Effector memory CD8-positive, alpha-beta T cell (primary cell): ENCODE measurements at regions not wholly inside any gene's neighbourhood (a gene's known extent, or its start where the extent isn't known, plus 50 kb on each side); places are given as distances from the start of the nearest gene placed in this dataset.
A peak's percentile ranks its signal among the peaks of the same experiment; 100 is the strongest.

Source experiments
- ATAC-seq: fragments of 150-1000 bp; cut with Tn5 transposase; replicated peaks from 2 replicates; pipeline ENCODE4 v1.10.0; 2021; ENCODE audit warnings: mild to moderate bottlenecking, moderate library complexity
- DNase-seq, 3 experiments: peaks; one replicate each; pipeline ENCODE4 v3.0.0; 2021
- H3K27ac Mint-ChIP-seq, 2 donors: one replicate each; pipeline ENCODE4 v1.8.0; 2022; ENCODE audit warnings: mild to moderate bottlenecking in 2 of 2, mixed read lengths in 2 of 2, moderate library complexity in 2 of 2
- H3K27me3 Mint-ChIP-seq, 2 donors: one replicate each; pipeline ENCODE4 v1.8.0; 2022; ENCODE audit warnings: mixed read lengths in 2 of 2
- H3K36me3 Mint-ChIP-seq: one replicate; pipeline ENCODE4 v1.8.0; 2022; ENCODE audit warnings: mild to moderate bottlenecking, moderate library complexity, mixed read lengths; ENCODE audit not compliant: insufficient read depth
- H3K4me1 Mint-ChIP-seq, 2 donors: one replicate each; pipeline ENCODE4 v1.8.0; 2022; ENCODE audit warnings: low read depth in 2 of 2, mixed read lengths in 2 of 2
- H3K4me3 Mint-ChIP-seq, 2 donors: one replicate each; pipeline ENCODE4 v1.8.0; 2022; ENCODE audit warnings: mild to moderate bottlenecking in 2 of 2, mixed read lengths in 2 of 2, moderate library complexity in 2 of 2
- H3K9me3 Mint-ChIP-seq, 2 donors: one replicate each; pipeline ENCODE4 v1.8.0; 2022; ENCODE audit warnings: mixed read lengths in 2 of 2

DNA sequence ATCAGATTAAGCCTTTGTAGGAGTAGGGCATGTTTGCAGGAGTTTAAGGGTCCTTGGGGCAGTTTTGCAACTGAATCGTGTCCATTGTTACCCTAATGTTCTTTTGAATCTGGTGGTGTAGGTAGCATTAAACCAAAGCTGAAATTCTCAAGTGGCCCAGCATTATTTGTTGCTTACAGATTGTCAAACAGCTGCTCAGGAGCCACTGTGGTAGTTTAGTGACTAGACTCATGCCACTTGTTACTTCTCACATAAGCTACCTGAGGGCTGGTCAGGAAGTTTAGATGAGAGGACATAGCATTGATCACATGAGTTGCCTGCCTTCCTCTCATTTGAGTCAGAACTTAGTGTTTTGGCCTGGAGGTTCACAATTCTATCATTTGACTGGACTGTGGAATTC, 157.6 kb downstream of the HAUS1 start:
- Mint-ChIP-seq H3K27ac (peak overlapping the region in 1 of 2 donors; percentile 75), H3K36me3 (peaks cover 42% of the 10 kb centered on the region), H3K4me1 (peaks cover 22 to 39% of the 10 kb centered on the region in 2 donors), H3K27me3 (no peaks in the 10 kb centered on the region), H3K9me3 (no peaks in the 10 kb centered on the region), H3K4me3 (no peak overlapping the region)
- ATAC-seq (no peak), DNase-seq (no peak)

DNA sequence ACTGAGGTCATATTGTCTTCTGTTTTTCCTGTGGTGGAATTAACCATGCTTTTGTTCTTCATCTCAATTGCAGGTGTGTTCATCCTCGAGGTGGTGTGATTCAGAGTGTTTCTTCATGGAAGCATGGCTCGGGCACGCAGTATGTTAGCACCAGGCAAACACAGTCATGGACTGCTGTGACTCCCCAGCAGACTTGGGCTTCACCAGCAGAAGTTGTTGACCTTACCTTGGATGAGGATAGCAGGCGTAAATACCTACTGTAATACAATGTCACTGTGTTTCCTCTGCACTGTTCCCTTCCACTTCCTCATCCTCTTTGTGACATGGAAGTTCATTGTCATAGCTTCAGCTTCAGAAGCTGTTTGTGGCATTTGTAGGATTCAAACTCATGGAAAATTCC, 158.7 kb downstream of the HAUS1 start:
- Mint-ChIP-seq H3K9me3 (no peaks in the 10 kb centered on the region), H3K4me1 (peaks cover 21 to 29% of the 10 kb centered on the region in 2 donors), H3K4me3 (no peak overlapping the region), H3K36me3 (peaks cover 46% of the 10 kb centered on the region), H3K27me3 (no peaks in the 10 kb centered on the region), H3K27ac (peak overlapping the region; percentile 41 to 73)
- ATAC-seq (no peak), DNase-seq (no peak)

DNA sequence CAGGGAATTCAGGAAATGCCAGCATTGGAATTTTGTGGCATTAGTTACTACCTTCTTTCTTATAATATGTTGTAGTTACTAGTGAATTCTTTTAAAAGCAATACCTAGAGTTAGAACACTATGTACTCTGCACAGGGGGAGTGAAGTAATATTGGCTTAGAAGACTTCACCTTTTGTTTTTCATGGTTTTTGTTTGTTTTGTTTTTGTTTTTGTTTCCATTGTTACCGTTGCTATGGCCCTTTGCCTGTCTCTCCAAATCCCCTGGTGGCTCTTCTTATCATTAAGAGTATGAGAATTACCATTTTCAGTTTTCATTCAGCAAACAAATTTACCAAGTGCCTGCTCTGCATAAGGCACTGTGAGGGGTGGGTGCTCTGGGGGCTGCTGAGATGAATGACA, 160.1 kb downstream of the HAUS1 start:
- peaks cover 23 to 24% of the 10 kb centered on the region in 2 donors for H3K4me1 Mint-ChIP-seq
- no peak overlapping the region for H3K4me3 Mint-ChIP-seq
- ATAC-seq (peak; percentile 74), DNase-seq (no peak)
- H3K27me3 Mint-ChIP-seq: no peaks in the 10 kb centered on the region
- H3K36me3 Mint-ChIP-seq: peaks cover 43% of the 10 kb centered on the region
- H3K27ac Mint-ChIP-seq: peak overlapping the region in 1 of 2 donors; percentile 42
- H3K9me3 Mint-ChIP-seq: no peaks in the 10 kb centered on the region

DNA sequence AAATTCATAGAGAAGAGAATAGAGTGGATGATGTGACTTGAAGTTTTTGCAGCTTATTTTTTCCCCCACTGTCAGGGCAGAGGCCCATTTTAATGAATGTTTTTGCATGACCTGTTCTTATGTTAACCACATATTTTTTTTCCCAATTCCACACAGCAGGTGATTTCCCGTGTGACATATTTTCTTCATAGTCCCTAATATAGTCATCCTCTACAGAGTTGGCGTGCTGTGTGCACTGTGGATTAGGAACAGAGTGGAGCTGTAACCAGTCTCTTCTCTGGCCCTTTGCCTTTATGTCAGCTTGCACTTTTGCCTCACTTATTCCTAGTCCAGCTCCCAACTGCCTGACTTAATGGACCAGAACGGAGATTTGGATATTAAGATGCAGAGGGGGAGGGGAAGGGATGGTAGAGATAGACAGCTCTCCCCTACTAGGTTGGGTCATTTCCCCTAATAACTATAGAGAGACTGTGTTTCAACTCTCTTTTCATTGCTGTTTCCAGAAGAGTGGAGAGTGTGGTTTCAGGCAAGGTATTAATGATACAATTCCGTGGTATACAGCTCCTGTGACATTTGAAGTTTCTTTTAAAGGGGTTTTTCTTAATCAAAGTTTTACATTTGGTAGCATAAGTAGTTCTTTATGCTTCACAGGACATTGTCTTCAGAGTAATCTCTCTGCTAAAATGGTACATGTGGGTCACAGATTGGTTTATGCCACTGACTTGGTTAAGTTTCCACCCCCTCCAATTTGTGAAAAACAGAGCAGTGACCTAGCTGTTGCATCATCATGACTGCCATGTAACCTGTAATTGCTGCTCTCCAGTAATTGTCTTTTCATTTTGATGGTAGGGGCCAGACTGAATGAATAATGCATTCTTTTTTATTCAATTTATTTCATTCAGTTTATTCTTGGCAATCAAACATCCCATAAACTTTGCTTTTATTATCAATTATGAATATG, 161.3 kb downstream of the HAUS1 start:
- peak overlapping the region in 1 of 2 donors; percentile 42 for H3K27ac Mint-ChIP-seq
- peaks cover 12 to 13% of the 10 kb centered on the region in 2 donors for H3K4me1 Mint-ChIP-seq
- H3K36me3 Mint-ChIP-seq: peaks cover 43% of the 10 kb centered on the region
- DNase-seq (no peak), ATAC-seq (no peak)
- H3K9me3 Mint-ChIP-seq: no peaks in the 10 kb centered on the region
- no peak overlapping the region for H3K4me3 Mint-ChIP-seq
- no peaks in the 10 kb centered on the region for H3K27me3 Mint-ChIP-seq

DNA sequence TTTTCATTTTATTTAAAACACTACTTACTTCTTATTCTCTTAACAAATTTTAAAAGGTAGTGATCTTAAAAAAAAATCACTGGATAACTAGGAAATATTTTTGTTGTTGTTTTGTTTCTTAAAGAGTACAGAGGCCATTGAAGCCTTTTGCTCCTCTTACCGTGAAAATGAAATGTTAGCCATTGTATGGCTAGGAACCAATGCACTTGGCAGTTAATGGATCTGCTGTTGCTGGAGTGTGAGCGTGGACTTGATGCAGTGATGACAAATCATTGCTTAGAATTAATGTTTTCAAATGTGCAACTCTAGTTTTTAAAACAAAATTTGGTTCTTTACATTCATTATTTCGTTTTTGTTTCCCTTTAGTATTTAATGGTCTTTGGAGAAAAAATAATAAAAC, 162.3 kb downstream of the HAUS1 start:
- no peak overlapping the region for H3K27ac Mint-ChIP-seq
- no peak overlapping the region for H3K4me3 Mint-ChIP-seq
- H3K36me3 Mint-ChIP-seq: peaks cover 43% of the 10 kb centered on the region
- no peak for DNase-seq
- no peaks in the 10 kb centered on the region for H3K9me3 Mint-ChIP-seq
- peaks cover 8 to 9% of the 10 kb centered on the region in 2 donors for H3K4me1 Mint-ChIP-seq
- no peaks in the 10 kb centered on the region for H3K27me3 Mint-ChIP-seq
- no peak for ATAC-seq

DNA sequence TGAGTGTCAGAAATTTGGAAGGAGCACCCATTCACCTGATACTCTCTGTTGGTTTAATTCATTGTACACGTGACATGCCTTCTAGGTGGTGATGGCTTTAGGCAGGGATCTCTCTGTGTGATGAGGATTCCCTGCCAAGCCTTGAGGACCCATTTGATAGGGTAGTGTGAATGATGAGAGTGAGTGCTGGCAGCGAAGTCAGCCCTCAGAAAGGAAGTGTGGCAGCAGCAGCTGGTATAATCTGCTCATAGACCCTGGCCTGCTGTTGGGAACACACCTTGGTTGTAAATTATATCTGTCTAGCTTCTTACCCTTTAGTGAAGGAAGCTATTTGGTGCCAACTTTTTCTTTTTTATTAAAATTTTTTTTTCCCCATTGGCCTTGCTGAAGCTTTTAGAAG, 164.5 kb downstream of the HAUS1 start:
- ATAC-seq (no peak), DNase-seq (no peak)
- no peaks in the 10 kb centered on the region for H3K9me3 Mint-ChIP-seq
- H3K27me3 Mint-ChIP-seq: no peaks in the 10 kb centered on the region
- no peak overlapping the region for H3K27ac Mint-ChIP-seq
- peaks cover 9% of the 10 kb centered on the region in 2 donors for H3K4me1 Mint-ChIP-seq
- no peak overlapping the region for H3K4me3 Mint-ChIP-seq
- H3K36me3 Mint-ChIP-seq: peaks cover 31% of the 10 kb centered on the region

DNA sequence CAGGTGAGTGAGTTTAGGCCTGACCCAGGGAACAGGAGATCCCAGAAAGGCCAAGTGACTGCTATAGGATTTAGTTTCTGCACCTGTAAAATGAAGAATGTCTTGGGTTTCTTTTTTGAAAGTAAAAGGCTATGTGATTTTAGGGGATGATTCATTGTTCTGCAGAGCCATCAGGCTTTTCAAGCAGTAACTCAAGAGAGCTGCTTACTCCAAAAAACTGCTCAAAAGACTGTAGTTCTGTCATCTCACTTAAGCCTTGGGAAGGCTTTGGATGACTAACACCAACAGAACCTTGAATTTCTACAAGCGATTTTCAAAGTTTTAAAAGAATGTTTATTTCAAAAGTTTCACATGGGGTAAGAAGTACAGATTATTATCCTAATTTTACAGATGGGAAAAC, 165.1 kb downstream of the HAUS1 start:
- Mint-ChIP-seq H3K27ac (no peak overlapping the region), H3K9me3 (no peaks in the 10 kb centered on the region), H3K4me1 (peaks cover 8 to 9% of the 10 kb centered on the region in 2 donors), H3K4me3 (no peak overlapping the region), H3K36me3 (peaks cover 25% of the 10 kb centered on the region), H3K27me3 (no peaks in the 10 kb centered on the region)
- no peak for DNase-seq
- ATAC-seq: no peak

DNA sequence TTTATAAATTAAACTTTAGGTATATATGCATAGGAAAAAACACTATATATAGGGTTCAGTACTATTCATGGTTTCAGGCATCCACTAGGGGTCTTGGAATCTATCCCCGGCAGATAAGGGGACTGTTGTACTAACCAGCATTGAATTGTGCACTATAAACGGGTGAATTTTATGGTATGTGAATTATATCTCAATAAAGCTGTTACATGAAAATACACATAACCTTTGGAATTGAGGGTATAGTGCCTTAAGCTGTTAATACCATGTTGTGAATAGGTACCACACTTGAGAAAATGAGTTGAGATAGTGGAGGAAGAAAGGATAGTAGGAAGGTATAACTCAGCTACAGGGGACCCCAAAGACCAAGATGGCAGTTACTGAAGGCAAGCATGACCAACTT, 167.3 kb downstream of the HAUS1 start:
- peaks cover 4 to 8% of the 10 kb centered on the region in 2 donors for H3K4me1 Mint-ChIP-seq
- H3K27me3 Mint-ChIP-seq: no peaks in the 10 kb centered on the region
- DNase-seq (no peak), ATAC-seq (no peak)
- H3K4me3 Mint-ChIP-seq: no peak overlapping the region
- peak overlapping the region in 1 of 2 donors; percentile 15 for H3K27ac Mint-ChIP-seq
- no peaks in the 10 kb centered on the region for H3K9me3 Mint-ChIP-seq
- peaks cover 14% of the 10 kb centered on the region for H3K36me3 Mint-ChIP-seq

DNA sequence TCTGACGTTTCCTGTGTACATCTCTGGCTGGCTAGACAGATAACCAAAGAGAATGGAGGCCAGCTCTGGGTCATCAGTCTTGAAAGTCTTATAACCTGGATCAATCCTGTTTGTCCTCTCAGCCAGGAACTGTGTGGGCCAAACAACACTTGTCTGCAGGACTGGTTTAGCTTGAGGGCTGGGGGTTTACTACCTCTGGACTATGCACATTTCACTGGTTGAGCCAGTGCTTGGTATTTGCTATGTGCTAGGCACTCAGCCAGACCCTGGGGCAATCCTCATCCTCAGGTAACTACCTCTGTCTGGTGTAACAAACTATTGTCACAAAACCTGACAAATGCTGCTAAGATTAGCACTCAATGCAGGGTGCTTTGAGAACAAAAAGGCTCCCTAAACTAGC, 169.7 kb downstream of the HAUS1 start:
- no peak overlapping the region for H3K4me3 Mint-ChIP-seq
- H3K9me3 Mint-ChIP-seq: no peaks in the 10 kb centered on the region
- DNase-seq: no peak
- no peaks in the 10 kb centered on the region for H3K36me3 Mint-ChIP-seq
- H3K27me3 Mint-ChIP-seq: no peaks in the 10 kb centered on the region
- no peak for ATAC-seq
- peaks cover 2 to 16% of the 10 kb centered on the region in 2 donors for H3K4me1 Mint-ChIP-seq
- H3K27ac Mint-ChIP-seq: peak overlapping the region in 1 of 2 donors; percentile 7

DNA sequence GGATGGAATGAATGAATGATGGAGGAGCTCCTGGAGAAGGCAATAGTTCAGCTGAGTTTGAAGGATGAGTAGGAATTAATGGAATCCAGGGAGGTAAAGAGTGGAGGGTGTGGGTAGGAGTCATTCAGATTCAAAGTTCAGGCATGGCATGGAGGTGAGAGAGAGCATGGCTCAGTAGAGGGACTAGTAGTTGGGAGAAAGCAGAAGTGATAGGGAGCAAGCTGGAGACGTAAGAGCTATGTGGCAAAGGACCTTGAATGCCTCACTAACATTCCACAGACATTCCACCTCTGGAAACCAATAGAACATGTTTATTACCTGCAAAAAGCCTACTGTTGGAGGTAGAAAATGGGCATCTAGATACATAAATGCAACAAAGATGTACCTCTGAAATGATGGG, 170.1 kb downstream of the HAUS1 start:
- Mint-ChIP-seq H3K27me3 (no peaks in the 10 kb centered on the region), H3K36me3 (no peaks in the 10 kb centered on the region), H3K4me1 (peaks cover 3 to 16% of the 10 kb centered on the region in 2 donors), H3K27ac (peak overlapping the region in 1 of 2 donors; percentile 7), H3K9me3 (no peaks in the 10 kb centered on the region), H3K4me3 (no peak overlapping the region)
- DNase-seq (no peak), ATAC-seq (no peak)

DNA sequence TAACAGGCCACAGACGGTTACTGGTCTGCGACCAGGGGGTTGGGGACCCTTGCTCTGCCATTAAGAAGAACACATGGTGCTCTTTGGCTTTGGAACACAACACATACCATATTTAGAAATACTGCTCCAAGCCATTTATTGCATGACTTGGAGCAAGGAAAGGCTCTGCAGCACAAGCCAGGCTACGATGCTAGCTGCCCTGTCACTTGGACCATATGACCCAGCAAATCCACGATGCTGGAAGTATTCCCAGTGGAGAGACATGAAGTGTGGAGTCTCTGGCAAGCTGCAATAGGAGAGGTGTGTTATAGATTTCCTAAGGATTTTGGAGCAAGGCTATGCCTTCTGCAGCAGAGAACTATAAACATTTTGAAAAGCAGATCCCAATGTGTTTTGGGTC, 171.2 kb downstream of the HAUS1 start:
- Mint-ChIP-seq H3K27ac (peak overlapping the region in 1 of 2 donors; percentile 16), H3K27me3 (no peaks in the 10 kb centered on the region), H3K4me1 (peaks cover 3 to 16% of the 10 kb centered on the region in 2 donors), H3K4me3 (no peak overlapping the region), H3K36me3 (no peaks in the 10 kb centered on the region), H3K9me3 (no peaks in the 10 kb centered on the region)
- DNase-seq (no peak), ATAC-seq (no peak)

DNA sequence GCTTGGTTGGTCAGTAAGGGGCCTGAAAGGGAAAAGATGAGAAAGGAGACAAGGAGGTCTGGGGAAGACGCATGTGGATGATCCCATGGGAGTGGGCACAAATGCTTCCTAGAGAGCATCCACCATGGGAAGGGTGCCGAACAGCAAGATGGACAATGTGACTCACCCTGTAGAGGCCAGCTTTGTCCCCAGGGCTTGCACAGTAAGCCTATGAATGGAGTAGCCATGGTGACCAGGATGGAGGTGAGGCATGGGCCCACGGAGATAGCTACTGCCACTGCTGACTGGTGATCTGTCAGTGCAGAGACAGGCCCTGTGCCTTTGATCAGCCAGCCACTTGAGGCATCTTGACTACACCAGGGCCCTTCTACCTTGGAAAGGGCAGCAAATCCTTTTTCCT, 172.6 kb downstream of the HAUS1 start:
- H3K27ac Mint-ChIP-seq: peak overlapping the region; percentile 2 to 52
- no peaks in the 10 kb centered on the region for H3K36me3 Mint-ChIP-seq
- DNase-seq (no peak), ATAC-seq (no peak)
- H3K4me1 Mint-ChIP-seq: peaks cover 3 to 16% of the 10 kb centered on the region in 2 donors
- H3K4me3 Mint-ChIP-seq: no peak overlapping the region
- H3K27me3 Mint-ChIP-seq: no peaks in the 10 kb centered on the region
- H3K9me3 Mint-ChIP-seq: no peaks in the 10 kb centered on the region

DNA sequence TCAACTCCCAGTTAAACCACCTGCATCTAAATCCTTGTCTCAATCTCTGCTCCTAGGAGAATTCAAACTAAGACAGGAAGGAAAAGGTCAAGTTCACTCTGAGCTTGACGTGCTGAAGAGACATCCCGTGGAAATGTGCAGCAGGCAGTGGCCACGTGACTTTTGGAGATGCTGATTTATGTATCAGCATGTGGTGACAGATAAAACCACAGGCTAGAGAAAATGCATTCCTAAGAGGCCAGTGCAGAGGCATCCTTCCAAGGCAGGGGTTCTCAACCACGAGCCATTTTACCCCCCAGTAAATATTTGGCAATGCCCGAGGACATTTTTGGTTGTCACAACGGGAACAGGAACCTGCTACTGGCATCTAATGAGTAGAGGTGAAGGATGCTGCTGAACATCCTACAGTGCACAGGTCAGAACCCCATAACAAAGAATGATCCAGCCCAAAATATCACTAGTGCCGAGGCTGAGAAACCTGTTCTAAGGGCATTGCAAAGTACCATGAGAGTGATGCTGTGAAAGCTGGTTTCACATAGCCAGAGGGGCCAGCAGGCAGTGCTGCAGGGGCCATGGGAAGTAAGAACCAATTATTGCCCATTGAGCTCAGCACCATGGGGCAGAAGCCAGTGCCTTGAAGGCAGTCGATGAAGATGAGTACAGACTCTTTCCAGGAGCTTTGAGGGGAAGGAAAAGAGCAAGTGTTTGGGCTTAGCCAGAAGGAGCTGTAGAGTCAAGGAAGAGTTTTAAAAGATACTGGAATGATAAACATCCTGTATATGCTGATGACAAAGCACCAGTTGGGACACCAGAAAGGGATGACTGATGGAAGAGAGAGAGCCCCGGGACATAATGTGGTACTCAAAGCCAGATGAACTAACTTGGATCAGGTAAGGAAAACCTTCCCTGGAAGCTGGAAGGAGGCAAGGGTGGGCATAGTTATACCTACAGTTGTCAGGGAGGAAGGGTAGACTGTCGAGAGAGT, 174.6 kb downstream of the HAUS1 start:
- H3K36me3 Mint-ChIP-seq: no peaks in the 10 kb centered on the region
- peak overlapping the region in 1 of 2 donors; percentile 1 for H3K27ac Mint-ChIP-seq
- no peak overlapping the region for H3K4me3 Mint-ChIP-seq
- H3K9me3 Mint-ChIP-seq: no peaks in the 10 kb centered on the region
- no peaks in the 10 kb centered on the region for H3K27me3 Mint-ChIP-seq
- H3K4me1 Mint-ChIP-seq: peaks cover 1 to 16% of the 10 kb centered on the region in 2 donors
- ATAC-seq: no peak
- DNase-seq: no peak
